PC-3 (cell line): ENCODE measurements at regions not wholly inside any gene's neighbourhood (a gene's known extent, or its start where the extent isn't known, plus 50 kb on each side); places are given as distances from the start of the nearest gene placed in this dataset.

Experiments
- CTCF ChIP-seq: fragments of 300-600 bp; sonication (generic); conservative IDR thresholded peaks from 2 replicates; pipeline ENCODE4 v1.5.1; 2017; ENCODE audit warnings: antibody characterized with exemption, low read depth, mild to moderate bottlenecking, low read length
- EZH2 ChIP-seq: fragments of 300-600 bp; sonication (generic); IDR thresholded peaks from one replicate; pipeline ENCODE4 v1.6.1; 2017; ENCODE audit warnings: antibody characterized with exemption, mild to moderate bottlenecking, low read length; ENCODE audit not compliant: unreplicated experiment
- EZH2phosphoT487 ChIP-seq: fragments of 300-600 bp; sonication (generic); IDR thresholded peaks from 2 replicates; pipeline ENCODE4 v1.6.1; 2018; ENCODE audit warnings: mild to moderate bottlenecking, antibody characterized with exemption, low read length, borderline replicate concordance

GRCh38 chr11:25628030-25628429, 703.9 kb upstream of the ANO3 start:
- no peak for TF ChIP-seq CTCF
- no peak for TF ChIP-seq EZH2
- no peak for TF ChIP-seq EZH2phosphoT487
